HEK293 (cell line): ENCODE measurements at regions not wholly inside any gene's neighbourhood (a gene's known extent, or its start where the extent isn't known, plus 50 kb on each side); places are given as distances from the start of the nearest gene placed in this dataset.
A peak's percentile ranks its signal among the peaks of the same experiment; 100 is the strongest.

ENCODE experiments used
- CTCF ChIA-PET: fragments of 350-600 bp; formaldehyde crosslinking; extraction: SDS; loops from one replicate; lab custom pipeline; 2021; ENCODE audit warnings: antibody characterized with exemption; lab: Yijun Ruan, JAX
- POLR2A ChIA-PET: fragments of 300-600 bp; formaldehyde crosslinking; extraction: SDS; loops from one replicate; lab custom pipeline; 2020; ENCODE audit warnings: antibody characterized with exemption, inconsistent platforms; lab: Yijun Ruan, JAX
- H3K27ac ChIP-seq: fragments of 200-500 bp; sonication (Bioruptor generic); 2 replicates; pipeline ENCODE4 v1.5.1; 2014; ENCODE audit warnings: low read depth, low read length, control low read depth, inconsistent platforms; ENCODE audit errors: extremely low read depth
- H3K36me3 ChIP-seq, 2 experiments: fragments of 200-500 bp in 1 of 2; sonication (Bioruptor generic) in 1 of 2; 1 replicate in 1 of 2; 2 replicates in 1 of 2; pipeline ENCODE4 v1.5.1; 2014 to 2017; ENCODE audit warnings: inconsistent platforms in 2 of 2, low read length in 2 of 2; ENCODE audit not compliant: control insufficient read depth in 2 of 2, insufficient read depth in 1 of 2
- H3K4me1 ChIP-seq: fragments of 200-500 bp; sonication (Bioruptor generic); 2 replicates; pipeline ENCODE4 v1.5.1; 2014; ENCODE audit warnings: mild to moderate bottlenecking, low read length, inconsistent platforms; ENCODE audit not compliant: control insufficient read depth, insufficient read depth
- H3K4me3 ChIP-seq: 2 replicates; pipeline ENCODE4 v1.5.1; 2011; ENCODE audit warnings: low read depth, mild to moderate bottlenecking, control low read depth, low read length, moderate library complexity
- H3K9me3 ChIP-seq: fragments of 200-500 bp; sonication (Bioruptor generic); 2 replicates; pipeline ENCODE4 v1.5.1; 2014; ENCODE audit warnings: low read depth, low read length, inconsistent platforms; ENCODE audit not compliant: control insufficient read depth, insufficient read depth
- BCL11A ChIP-seq: fragments of 450-650 bp; formaldehyde crosslinking; IDR thresholded peaks from 2 replicates; pipeline ENCODE4 v1.5.1; 2016; ENCODE audit warnings: low read depth, missing biosample characterization, missing genetic modification characterization
- ELK4 ChIP-seq: IDR thresholded peaks from 2 replicates; pipeline ENCODE4 v1.6.1; 2011; ENCODE audit warnings: mild to moderate bottlenecking, low read depth, low read length, borderline replicate concordance
- GLIS1 ChIP-seq: fragments of 450-650 bp; formaldehyde crosslinking; IDR thresholded peaks from 2 replicates; pipeline ENCODE4 v1.5.1; 2016; ENCODE audit warnings: missing biosample characterization, missing genetic modification characterization
- REPIN1 ChIP-seq: fragments of 450-650 bp; formaldehyde crosslinking; IDR thresholded peaks from 2 replicates; pipeline ENCODE4 v1.5.1; 2017; ENCODE audit warnings: missing biosample characterization, missing genetic modification characterization, low read depth
- ZBTB1 ChIP-seq: fragments of 450-650 bp; formaldehyde crosslinking; IDR thresholded peaks from 2 replicates; pipeline ENCODE4 v1.5.1; 2016; ENCODE audit warnings: missing biosample characterization, missing genetic modification characterization
- ZBTB17 ChIP-seq: fragments of 450-650 bp; formaldehyde crosslinking; IDR thresholded peaks from 2 replicates; pipeline ENCODE4 v1.5.1; 2016; ENCODE audit warnings: missing biosample characterization, missing genetic modification characterization
- ZBTB20 ChIP-seq: fragments of 450-650 bp; formaldehyde crosslinking; IDR thresholded peaks from 2 replicates; pipeline ENCODE4 v1.5.1; 2016; ENCODE audit warnings: missing biosample characterization, missing genetic modification characterization
- ZIC2 ChIP-seq: fragments of 450-650 bp; formaldehyde crosslinking; IDR thresholded peaks from 2 replicates; pipeline ENCODE4 v1.5.1; 2016; ENCODE audit warnings: missing biosample characterization, missing genetic modification characterization
- ZNF121 ChIP-seq: fragments of 450-650 bp; formaldehyde crosslinking; IDR thresholded peaks from 2 replicates; pipeline ENCODE4 v1.5.1; 2016; ENCODE audit warnings: missing biosample characterization, missing genetic modification characterization
- ZNF138 ChIP-seq: fragments of 450-650 bp; formaldehyde crosslinking; IDR thresholded peaks from 2 replicates; pipeline ENCODE4 v1.5.1; 2016; ENCODE audit warnings: missing biosample characterization, missing genetic modification characterization, borderline replicate concordance
- ZNF174 ChIP-seq: fragments of 450-650 bp; formaldehyde crosslinking; IDR thresholded peaks from 2 replicates; pipeline ENCODE4 v1.5.0; 2017; ENCODE audit warnings: missing biosample characterization, mild to moderate bottlenecking, missing genetic modification characterization
- ZNF184 ChIP-seq: fragments of 450-650 bp; IDR thresholded peaks from 2 replicates; pipeline ENCODE4 v1.5.1; 2018; ENCODE audit warnings: missing biosample characterization, mild to moderate bottlenecking, missing genetic modification characterization
- ZNF211 ChIP-seq: fragments of 450-650 bp; formaldehyde crosslinking; IDR thresholded peaks from 2 replicates; pipeline ENCODE4 v1.5.1; 2016; ENCODE audit warnings: low read depth, missing biosample characterization, missing genetic modification characterization
- ZNF341 ChIP-seq: fragments of 450-650 bp; formaldehyde crosslinking; IDR thresholded peaks from 2 replicates; pipeline ENCODE4; 2016; ENCODE audit warnings: low read depth, missing biosample characterization, missing genetic modification characterization
- ZNF366 ChIP-seq: fragments of 450-650 bp; formaldehyde crosslinking; conservative IDR thresholded peaks from 2 replicates; pipeline ENCODE4 v1.5.1; 2016; ENCODE audit warnings: missing biosample characterization, missing genetic modification characterization
- ZNF398 ChIP-seq: fragments of 450-650 bp; formaldehyde crosslinking; IDR thresholded peaks from 2 replicates; pipeline ENCODE4 v1.5.1; 2017; ENCODE audit warnings: missing biosample characterization, missing genetic modification characterization
- ZNF548 ChIP-seq: fragments of 450-650 bp; formaldehyde crosslinking; IDR thresholded peaks from 2 replicates; pipeline ENCODE4 v1.5.1; 2016; ENCODE audit warnings: missing biosample characterization, missing genetic modification characterization
- ZNF555 ChIP-seq: fragments of 450-650 bp; formaldehyde crosslinking; conservative IDR thresholded peaks from 2 replicates; pipeline ENCODE4 v1.5.1; 2017; ENCODE audit warnings: missing biosample characterization, mild to moderate bottlenecking, missing genetic modification characterization, inconsistent platforms
- ZNF561 ChIP-seq: fragments of 450-650 bp; IDR thresholded peaks from 2 replicates; pipeline ENCODE4 v1.5.1; 2018; ENCODE audit warnings: missing biosample characterization, missing genetic modification characterization, borderline replicate concordance
- ZNF596 ChIP-seq: fragments of 450-650 bp; IDR thresholded peaks from 2 replicates; pipeline ENCODE4 v1.5.0; 2018; ENCODE audit warnings: missing biosample characterization, mild to moderate bottlenecking, missing genetic modification characterization, moderate library complexity
- ZNF670 ChIP-seq: fragments of 450-650 bp; formaldehyde crosslinking; IDR thresholded peaks from 2 replicates; pipeline ENCODE4 v1.5.1; 2016; ENCODE audit warnings: missing biosample characterization, missing genetic modification characterization, low read depth
- ZNF692 ChIP-seq: fragments of 450-650 bp; formaldehyde crosslinking; IDR thresholded peaks from 2 replicates; pipeline ENCODE4 v1.5.1; 2016; ENCODE audit warnings: missing biosample characterization, missing genetic modification characterization
- ZSCAN30 ChIP-seq: fragments of 450-650 bp; IDR thresholded peaks from 2 replicates; pipeline ENCODE4 v1.5.1; 2018; ENCODE audit warnings: missing biosample characterization, mild to moderate bottlenecking, missing genetic modification characterization, moderate library complexity
- TF ChIP-seq, protein P1 (sequence below): fragments of 450-650 bp; IDR thresholded peaks from 2 replicates; pipeline ENCODE4 v1.5.1; 2018; ENCODE audit warnings: missing biosample characterization, missing genetic modification characterization
- TF ChIP-seq, protein P2 (sequence below): fragments of 450-650 bp; formaldehyde crosslinking; IDR thresholded peaks from 2 replicates; pipeline ENCODE4 v1.5.1; 2017; ENCODE audit warnings: missing biosample characterization, missing genetic modification characterization
- TF ChIP-seq, protein P3 (sequence below): fragments of 450-650 bp; formaldehyde crosslinking; IDR thresholded peaks from 2 replicates; pipeline ENCODE4 v1.5.1; 2016; ENCODE audit warnings: missing biosample characterization, missing genetic modification characterization

DNA sequence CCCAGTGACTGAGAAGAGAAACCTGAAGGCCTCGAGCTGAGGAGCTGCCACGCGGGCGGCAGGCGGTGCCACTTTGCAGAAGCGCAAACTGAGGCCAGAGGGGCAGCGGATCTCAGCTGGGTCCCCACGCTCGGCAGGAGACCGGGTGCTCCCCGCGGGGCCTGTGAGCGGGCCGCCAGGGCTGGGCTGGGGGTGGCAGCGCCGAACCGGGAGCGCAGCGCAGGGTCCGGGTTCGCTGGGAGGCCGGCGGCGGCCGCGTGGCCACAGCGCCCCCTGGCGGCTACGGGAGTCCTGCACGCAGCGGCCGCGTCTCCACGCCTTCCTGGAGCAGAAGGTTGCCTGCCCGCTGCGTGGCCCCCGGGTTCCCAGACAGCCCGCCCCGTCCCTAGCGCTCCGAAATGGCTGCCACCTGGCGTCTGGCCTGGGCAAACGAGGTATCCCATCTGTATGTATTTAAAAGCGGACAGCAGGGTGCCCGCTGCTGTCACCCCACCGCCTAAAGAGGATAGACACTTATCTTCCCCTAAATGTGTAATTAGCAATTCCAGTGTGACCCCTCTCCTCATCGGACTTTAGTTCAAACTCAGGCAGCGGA lies 96.1 kb upstream of the CDH5 start (continued):
- TF ChIP-seq GLIS1 (tag by site-specific recombination) (peak; percentile 56), ZNF670 (tag by site-specific recombination) (no peak), ZIC2 (tag by site-specific recombination) (peak; percentile 57), ZNF561 (peak; percentile 78; the same call in 1 of the 2 replicates), ZNF174 (0 out of 2 replicates have a peak, but pooled peaks have one; percentile 55), ZNF184 (tag by site-specific recombination) (0 out of 2 replicates have a peak, but pooled peaks have one; percentile 37), ZSCAN30 (peak; percentile 70; the same call in 1 of the 2 replicates), ZBTB17 (tag by site-specific recombination) (peak; percentile 62; the same call in 1 of the 2 replicates)
- TF ChIP-seq, protein P1, sequence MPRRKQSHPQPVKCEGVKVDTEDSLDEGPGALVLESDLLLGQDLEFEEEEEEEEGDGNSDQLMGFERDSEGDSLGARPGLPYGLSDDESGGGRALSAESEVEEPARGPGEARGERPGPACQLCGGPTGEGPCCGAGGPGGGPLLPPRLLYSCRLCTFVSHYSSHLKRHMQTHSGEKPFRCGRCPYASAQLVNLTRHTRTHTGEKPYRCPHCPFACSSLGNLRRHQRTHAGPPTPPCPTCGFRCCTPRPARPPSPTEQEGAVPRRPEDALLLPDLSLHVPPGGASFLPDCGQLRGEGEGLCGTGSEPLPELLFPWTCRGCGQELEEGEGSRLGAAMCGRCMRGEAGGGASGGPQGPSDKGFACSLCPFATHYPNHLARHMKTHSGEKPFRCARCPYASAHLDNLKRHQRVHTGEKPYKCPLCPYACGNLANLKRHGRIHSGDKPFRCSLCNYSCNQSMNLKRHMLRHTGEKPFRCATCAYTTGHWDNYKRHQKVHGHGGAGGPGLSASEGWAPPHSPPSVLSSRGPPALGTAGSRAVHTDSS (tag by site-specific recombination): peak; percentile 17; the same call in 1 of the 2 replicates

GRCh38 chr16:66269617-66270332 lies 96.7 kb upstream of the CDH5 start:
- Histone ChIP-seq H3K36me3 (no peaks in the 10 kb centered on the region), H3K4me3 (no peak overlapping the region), H3K27ac (peak overlapping the region; percentile 31; the same call in 1 of the 2 replicates), H3K9me3 (no peaks in the 10 kb centered on the region), H3K4me1 (no peaks in the 10 kb centered on the region)
- ChIA-PET POLR2A (no interaction called here), CTCF (interaction anchor here (0.7 to 1.7 kb wide), 5 partner anchors 8 to 421 kb away, joined by 3 to 7 read pairs (median 3); no protein-coding TSS in a partner anchor)
- TF ChIP-seq, protein P2, sequence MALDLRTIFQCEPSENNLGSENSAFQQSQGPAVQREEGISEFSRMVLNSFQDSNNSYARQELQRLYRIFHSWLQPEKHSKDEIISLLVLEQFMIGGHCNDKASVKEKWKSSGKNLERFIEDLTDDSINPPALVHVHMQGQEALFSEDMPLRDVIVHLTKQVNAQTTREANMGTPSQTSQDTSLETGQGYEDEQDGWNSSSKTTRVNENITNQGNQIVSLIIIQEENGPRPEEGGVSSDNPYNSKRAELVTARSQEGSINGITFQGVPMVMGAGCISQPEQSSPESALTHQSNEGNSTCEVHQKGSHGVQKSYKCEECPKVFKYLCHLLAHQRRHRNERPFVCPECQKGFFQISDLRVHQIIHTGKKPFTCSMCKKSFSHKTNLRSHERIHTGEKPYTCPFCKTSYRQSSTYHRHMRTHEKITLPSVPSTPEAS: no peak
- TF ChIP-seq ZNF138 (tag by site-specific recombination): no peak
- peak; percentile 82 for TF ChIP-seq ZNF366 (tag by site-specific recombination)
- no peak for TF ChIP-seq ZNF555 (tag by site-specific recombination)
- TF ChIP-seq ZNF596 (tag by site-specific recombination): no peak
- TF ChIP-seq ELK4: no peak
- TF ChIP-seq ZNF121: no peak
- TF ChIP-seq ZNF692: no peak
- no peak for TF ChIP-seq ZBTB20 (tag by site-specific recombination)
- TF ChIP-seq ZNF341 (tag by site-specific recombination): 0 out of 2 replicates have a peak, but pooled peaks have one; percentile 15
- TF ChIP-seq ZNF548 (tag by site-specific recombination): no peak
- TF ChIP-seq ZNF211 (tag by site-specific recombination): no peak
- no peak for TF ChIP-seq BCL11A (tag by site-specific recombination)
- TF ChIP-seq ZBTB1 (tag by site-specific recombination): no peak
- TF ChIP-seq REPIN1 (tag by site-specific recombination): no peak
- TF ChIP-seq ZNF398 (tag by site-specific recombination): peak; percentile 58
- TF ChIP-seq, protein P3, sequence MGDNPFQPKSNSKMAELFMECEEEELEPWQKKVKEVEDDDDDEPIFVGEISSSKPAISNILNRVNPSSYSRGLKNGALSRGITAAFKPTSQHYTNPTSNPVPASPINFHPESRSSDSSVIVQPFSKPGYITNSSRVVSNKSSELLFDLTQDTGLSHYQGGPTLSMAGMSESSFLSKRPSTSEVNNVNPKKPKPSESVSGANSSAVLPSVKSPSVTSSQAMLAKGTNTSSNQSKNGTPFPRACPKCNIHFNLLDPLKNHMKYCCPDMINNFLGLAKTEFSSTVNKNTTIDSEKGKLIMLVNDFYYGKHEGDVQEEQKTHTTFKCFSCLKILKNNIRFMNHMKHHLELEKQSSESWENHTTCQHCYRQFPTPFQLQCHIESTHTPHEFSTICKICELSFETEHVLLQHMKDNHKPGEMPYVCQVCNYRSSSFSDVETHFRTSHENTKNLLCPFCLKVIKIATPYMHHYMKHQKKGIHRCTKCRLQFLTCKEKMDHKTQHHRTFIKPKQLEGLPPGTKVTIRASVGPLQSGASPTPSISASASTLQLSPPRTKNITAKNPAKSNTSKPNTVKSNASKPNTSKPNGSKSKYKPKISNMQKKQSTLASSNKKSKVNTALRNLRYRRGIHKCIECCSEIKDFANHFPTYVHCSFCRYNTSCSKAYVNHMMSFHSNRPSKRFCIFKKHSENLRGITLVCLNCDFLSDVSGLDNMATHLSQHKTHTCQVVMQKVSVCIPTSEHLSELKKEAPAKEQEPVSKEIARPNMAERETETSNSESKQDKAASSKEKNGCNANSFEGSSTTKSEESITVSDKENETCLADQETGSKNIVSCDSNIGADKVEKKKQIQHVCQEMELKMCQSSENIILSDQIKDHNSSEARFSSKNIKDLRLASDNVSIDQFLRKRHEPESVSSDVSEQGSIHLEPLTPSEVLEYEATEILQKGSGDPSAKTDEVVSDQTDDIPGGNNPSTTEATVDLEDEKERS: no peak
